HG02840 (cell line): ENCODE measurements at regions not wholly inside any gene's neighbourhood (a gene's known extent, or its start where the extent isn't known, plus 50 kb on each side); places are given as distances from the start of the nearest gene placed in this dataset.

ENCODE experiments used
- ATAC-seq: cut with Tn5 transposase; IDR thresholded peaks from one replicate; pipeline ENCODE4 v1.9.1; 2021; ENCODE audit warnings: mild to moderate bottlenecking, moderate library complexity, moderate number of reproducible peaks; ENCODE audit not compliant: unreplicated experiment, low FRiP score

- no peak for ATAC-seq
These were observed 388.3 kb upstream of the MKI67 start for GRCh38 chr10:128514536-128514935.

- ATAC-seq: no peak
These were observed 390.0 kb upstream of the MKI67 start for GRCh38 chr10:128516180-128516579.

- no peak for ATAC-seq
These were observed 390.9 kb upstream of the MKI67 start for GRCh38 chr10:128517167-128517566.

DNA sequence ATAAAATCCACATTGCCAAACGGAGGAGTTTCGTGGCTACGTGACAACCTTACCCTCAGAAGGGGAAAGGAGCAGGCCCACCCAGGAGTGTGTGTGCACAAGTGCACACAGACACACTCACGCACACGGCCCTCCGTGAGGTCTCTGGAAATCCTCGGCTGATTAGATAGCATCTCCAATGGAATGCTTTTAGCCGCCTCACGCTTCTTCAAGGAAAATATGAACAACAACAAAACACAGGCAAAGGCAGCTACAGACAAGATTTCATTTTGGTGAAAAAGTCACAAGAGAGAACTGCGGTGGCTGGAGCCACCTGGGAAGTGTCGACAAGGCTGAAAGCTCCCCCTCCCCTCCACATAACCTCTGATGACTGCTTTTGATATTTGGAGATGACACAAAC is 391.8 kb upstream of the MKI67 start:
- ATAC-seq: no peak

GRCh38 chr10:128519581-128519980 is 393.4 kb upstream of the MKI67 start:
- no peak for ATAC-seq

- ATAC-seq: no peak
These were observed 394.1 kb upstream of the MKI67 start for GRCh38 chr10:128520211-128520815.

- ATAC-seq: no peak
These were observed 396.5 kb upstream of the MKI67 start for GRCh38 chr10:128522551-128523308.

- no peak for ATAC-seq
These were observed 399.2 kb upstream of the MKI67 start for GRCh38 chr10:128525444-128525843.

- ATAC-seq: no peak
These were observed 399.7 kb upstream of the MKI67 start for GRCh38 chr10:128525936-128526335.

DNA sequence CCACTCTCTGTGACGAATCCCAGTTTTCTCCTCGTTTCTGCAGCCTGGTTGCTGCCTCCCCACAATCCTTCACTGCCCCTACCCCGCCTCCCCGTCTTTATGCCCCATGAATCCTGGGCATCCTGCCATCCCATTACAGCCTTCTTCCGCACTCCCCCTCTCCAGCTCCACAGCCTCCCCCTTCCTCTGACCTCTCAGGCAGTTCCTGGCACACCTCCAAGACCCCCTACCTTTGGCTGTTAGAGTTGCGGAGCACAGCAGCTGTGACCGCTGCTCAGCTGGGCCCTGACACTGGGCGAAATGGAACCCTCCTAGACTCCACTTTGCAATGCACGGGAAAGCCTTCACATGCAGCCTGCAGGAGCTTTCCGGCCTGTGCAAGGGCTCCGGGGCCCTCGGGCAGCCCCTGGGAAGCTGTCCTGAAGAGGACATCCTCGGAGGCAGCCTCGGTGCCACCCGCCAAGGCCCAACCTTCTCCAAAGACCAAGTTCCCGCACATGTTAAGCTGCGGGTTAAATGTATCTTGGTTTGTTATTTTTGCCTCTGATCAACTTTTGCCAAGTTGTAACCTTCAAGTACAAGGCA is 400.7 kb upstream of the MKI67 start:
- no peak for ATAC-seq

DNA sequence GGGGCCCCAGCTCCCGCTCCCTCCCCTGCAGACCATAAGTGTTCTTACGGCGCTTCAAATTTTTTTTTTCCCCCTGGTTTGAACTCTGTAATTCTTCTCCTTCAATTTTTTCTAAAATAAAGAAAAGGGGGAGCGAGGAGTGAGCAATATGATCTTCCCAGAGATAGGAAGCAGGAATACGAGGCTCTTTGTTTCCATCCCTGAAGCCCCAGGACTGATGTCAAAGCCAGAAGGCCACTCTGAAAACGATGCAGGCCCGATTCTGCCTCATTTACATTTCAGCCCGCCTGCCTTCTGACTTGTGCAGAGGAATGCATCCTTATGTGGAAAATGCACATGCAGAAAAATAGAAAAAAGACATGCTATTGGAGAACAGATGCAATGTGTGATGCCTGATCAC is 401.5 kb upstream of the MKI67 start:
- ATAC-seq: no peak

- ATAC-seq: no peak
These were observed 401.9 kb upstream of the MKI67 start for GRCh38 chr10:128528167-128528566.

- no peak for ATAC-seq
These were observed 402.6 kb upstream of the MKI67 start for GRCh38 chr10:128528781-128529180.

- ATAC-seq: no peak
These were observed 403.0 kb upstream of the MKI67 start for GRCh38 chr10:128529225-128529624.

- ATAC-seq: no peak
These were observed 404.1 kb upstream of the MKI67 start for GRCh38 chr10:128530301-128530700.

DNA sequence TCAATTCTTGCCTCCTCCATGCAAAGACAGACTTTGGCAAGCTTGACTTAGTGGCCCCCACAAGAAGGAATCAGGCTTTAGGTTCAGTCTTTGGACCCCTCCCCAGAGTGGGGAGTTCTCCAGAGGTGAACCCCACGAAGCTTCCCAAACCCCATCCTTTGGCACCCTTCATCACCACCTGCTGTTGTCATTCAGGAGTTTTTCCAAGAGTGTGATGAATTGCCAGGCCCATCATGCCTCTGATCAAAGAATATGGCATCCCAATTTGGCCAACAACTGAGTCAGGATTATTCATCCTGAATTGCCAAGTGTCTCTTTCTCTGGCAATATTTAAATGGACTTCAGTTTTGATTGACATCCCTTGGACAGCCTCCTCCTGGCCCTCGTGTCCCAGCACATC is 404.7 kb upstream of the MKI67 start:
- ATAC-seq: no peak

GRCh38 chr10:128534686-128535085 is 408.5 kb upstream of the MKI67 start:
- ATAC-seq: no peak

DNA sequence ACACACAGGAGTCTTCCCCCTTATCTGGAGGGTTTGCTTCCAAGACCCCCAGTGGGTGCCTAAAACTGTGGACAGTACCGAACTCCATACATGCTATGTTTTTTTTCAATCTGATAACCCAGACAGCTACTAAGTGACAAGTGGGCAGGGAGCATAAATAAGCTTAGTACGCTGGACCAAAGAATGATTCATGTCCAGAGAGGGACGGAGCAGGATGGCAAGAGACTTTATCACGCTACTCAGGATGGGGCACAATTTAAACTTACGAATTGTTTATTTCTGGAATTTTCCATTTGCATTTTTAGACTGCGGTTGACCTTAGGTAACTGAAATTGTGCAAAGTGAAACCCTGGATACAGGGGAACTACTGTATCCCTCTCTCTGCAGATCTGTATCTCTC is 410.0 kb upstream of the MKI67 start:
- ATAC-seq: no peak

- ATAC-seq: no peak
These were observed 411.7 kb upstream of the MKI67 start for GRCh38 chr10:128537834-128538330.

DNA sequence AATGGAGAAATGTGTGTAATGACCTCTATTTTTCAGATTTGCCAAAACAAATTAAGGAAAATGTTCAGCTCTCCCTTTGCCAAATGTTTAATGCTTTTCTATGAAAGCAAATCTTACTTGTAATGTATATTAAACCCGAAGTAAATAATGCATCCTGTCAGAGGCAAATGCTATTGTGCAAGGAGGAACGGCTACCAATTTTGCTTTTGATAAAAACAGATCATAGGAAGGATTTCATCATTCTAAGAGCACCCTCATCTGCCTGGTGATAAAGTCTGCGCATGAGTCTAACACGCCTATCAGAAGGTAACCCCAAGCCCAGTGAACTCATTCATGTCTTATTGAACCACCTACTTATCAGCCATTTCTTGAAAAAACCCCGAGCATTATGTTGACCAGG is 412.4 kb upstream of the MKI67 start:
- no peak for ATAC-seq

- no peak for ATAC-seq
These were observed 413.4 kb upstream of the MKI67 start for GRCh38 chr10:128539510-128540127.
